ENCODE measurements at regions not wholly inside any gene's neighbourhood (a gene's known extent, or its start where the extent isn't known, plus 50 kb on each side); places are given as distances from the start of the nearest gene placed in this dataset.

DNA sequence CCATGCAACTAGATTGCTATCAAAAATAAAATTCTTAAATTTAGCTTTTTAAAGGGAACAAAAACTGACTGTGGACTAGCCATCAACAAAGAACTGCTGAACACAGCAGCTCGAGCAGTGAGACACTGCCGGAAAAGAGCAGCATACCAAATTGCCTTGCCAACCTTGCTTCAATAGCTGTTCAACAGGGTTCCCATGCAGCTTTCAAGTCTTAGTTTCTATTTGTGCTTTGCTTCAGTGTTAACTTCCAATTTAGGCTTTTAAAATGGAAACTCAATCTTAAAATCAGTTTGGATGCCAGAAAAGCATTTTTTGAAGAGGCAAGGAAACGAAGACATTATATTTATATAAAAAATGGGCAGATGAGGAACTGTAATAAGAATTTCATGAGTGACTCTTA, 463.4 kb upstream of the MAGEB18 start:
- TF ChIP-seq, protein P1, sequence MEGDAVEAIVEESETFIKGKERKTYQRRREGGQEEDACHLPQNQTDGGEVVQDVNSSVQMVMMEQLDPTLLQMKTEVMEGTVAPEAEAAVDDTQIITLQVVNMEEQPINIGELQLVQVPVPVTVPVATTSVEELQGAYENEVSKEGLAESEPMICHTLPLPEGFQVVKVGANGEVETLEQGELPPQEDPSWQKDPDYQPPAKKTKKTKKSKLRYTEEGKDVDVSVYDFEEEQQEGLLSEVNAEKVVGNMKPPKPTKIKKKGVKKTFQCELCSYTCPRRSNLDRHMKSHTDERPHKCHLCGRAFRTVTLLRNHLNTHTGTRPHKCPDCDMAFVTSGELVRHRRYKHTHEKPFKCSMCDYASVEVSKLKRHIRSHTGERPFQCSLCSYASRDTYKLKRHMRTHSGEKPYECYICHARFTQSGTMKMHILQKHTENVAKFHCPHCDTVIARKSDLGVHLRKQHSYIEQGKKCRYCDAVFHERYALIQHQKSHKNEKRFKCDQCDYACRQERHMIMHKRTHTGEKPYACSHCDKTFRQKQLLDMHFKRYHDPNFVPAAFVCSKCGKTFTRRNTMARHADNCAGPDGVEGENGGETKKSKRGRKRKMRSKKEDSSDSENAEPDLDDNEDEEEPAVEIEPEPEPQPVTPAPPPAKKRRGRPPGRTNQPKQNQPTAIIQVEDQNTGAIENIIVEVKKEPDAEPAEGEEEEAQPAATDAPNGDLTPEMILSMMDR (IDR thresholded peaks at IDR 0.05; ENCODE audit: control extremely low read depth in 1 of 3, insufficient read depth in 1 of 3, low read depth in 1 of 3, low read length in 3 of 3): no peak
- no peak for TF ChIP-seq POLR2AphosphoS5 (IDR thresholded peaks at IDR 0.05; ENCODE audit: low read depth, low read length)
